Left ventricle myocardium inferior (tissue), 1 donor: ENCODE measurements at regions not wholly inside any gene's neighbourhood (a gene's known extent, or its start where the extent isn't known, plus 50 kb on each side); places are given as distances from the start of the nearest gene placed in this dataset.

Experiments
- DNase-seq: peaks from one replicate; pipeline ENCODE4 v3.0.0-alpha.2; 2020
- H3K27ac ChIP-seq: fragments of 200-600 bp; replicated peaks from 2 replicates; pipeline ENCODE4 v1.8.0; 2021
- H3K27me3 ChIP-seq: fragments of 200-600 bp; 2 replicates; pipeline ENCODE4 v1.8.0; 2021; ENCODE audit warnings: low read depth
- H3K36me3 ChIP-seq: fragments of 200-600 bp; 2 replicates; pipeline ENCODE4 v1.8.0; 2021
- H3K4me1 ChIP-seq: fragments of 200-600 bp; 2 replicates; pipeline ENCODE4 v1.8.0; 2021
- H3K4me3 ChIP-seq: fragments of 200-600 bp; 2 replicates; pipeline ENCODE4 v1.8.0; 2021; ENCODE audit warnings: mild to moderate bottlenecking, moderate library complexity
- H3K9me3 ChIP-seq: fragments of 200-600 bp; replicated peaks from 2 replicates; pipeline ENCODE4 v1.8.0; 2021
- intact Hi-C: fragments of 100-400 bp; cut with micrococcal nuclease; formaldehyde crosslinking; loops from one replicate; pipeline ENCODE4 v1.11.0; 2022
- TF ChIP-seq, protein P1 (sequence below): fragments of 200-600 bp; IDR thresholded peaks from 2 replicates; pipeline ENCODE4 v1.8.0; 2021; ENCODE audit warnings: antibody characterized with exemption, mild to moderate bottlenecking, borderline replicate concordance
- donor health status: DM: no; HTN: yes; CAD: no; lungs with severe emphysema.

DNA sequence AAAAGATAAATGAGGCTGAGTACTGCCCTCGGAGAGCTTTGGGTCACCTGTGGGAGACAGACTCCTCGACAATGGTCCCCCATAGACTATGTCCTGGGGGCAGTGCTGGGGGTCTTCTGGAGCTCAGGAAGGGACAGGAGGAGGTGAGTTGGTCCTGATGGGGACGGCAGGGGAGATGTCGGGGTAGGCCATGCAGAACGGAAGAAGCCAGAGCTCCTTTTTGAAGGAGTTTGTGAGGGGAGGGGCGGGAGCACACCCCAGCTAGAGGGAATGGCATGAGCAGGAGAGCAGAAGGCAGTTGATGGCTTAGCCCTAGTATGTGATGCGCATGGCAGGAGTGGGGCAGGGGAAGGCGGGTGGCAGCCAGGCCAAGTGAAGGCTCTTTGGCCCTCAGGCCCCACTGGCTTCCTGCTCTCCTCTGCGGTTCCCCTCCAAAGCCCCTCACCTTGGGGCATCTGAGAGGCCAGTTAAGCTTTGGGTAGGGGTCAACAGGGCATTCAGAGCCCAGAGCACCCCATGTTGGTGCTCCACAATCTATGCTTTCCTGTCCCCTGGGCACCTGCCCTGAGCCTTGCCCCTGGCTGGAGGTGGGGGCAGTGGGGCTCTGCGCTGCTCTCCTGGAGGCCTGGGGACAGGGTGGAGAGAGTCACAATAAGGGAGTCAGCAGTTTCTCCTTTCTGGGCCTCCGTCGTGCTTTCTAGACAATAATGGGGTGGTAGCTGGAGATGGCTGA, 179.3 kb downstream of the SMAD6 start:
- Histone ChIP-seq H3K27ac (peak overlapping the region; percentile 92), H3K9me3 (no peaks in the 10 kb centered on the region), H3K27me3 (no peaks in the 10 kb centered on the region), H3K4me3 (no peak overlapping the region), H3K36me3 (no peaks in the 10 kb centered on the region), H3K4me1 (peaks cover 86% of the 10 kb centered on the region)
- DNase-seq: no peak
- TF ChIP-seq, protein P1, sequence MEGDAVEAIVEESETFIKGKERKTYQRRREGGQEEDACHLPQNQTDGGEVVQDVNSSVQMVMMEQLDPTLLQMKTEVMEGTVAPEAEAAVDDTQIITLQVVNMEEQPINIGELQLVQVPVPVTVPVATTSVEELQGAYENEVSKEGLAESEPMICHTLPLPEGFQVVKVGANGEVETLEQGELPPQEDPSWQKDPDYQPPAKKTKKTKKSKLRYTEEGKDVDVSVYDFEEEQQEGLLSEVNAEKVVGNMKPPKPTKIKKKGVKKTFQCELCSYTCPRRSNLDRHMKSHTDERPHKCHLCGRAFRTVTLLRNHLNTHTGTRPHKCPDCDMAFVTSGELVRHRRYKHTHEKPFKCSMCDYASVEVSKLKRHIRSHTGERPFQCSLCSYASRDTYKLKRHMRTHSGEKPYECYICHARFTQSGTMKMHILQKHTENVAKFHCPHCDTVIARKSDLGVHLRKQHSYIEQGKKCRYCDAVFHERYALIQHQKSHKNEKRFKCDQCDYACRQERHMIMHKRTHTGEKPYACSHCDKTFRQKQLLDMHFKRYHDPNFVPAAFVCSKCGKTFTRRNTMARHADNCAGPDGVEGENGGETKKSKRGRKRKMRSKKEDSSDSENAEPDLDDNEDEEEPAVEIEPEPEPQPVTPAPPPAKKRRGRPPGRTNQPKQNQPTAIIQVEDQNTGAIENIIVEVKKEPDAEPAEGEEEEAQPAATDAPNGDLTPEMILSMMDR: no peak
- intact Hi-C loops: no loop called here

DNA sequence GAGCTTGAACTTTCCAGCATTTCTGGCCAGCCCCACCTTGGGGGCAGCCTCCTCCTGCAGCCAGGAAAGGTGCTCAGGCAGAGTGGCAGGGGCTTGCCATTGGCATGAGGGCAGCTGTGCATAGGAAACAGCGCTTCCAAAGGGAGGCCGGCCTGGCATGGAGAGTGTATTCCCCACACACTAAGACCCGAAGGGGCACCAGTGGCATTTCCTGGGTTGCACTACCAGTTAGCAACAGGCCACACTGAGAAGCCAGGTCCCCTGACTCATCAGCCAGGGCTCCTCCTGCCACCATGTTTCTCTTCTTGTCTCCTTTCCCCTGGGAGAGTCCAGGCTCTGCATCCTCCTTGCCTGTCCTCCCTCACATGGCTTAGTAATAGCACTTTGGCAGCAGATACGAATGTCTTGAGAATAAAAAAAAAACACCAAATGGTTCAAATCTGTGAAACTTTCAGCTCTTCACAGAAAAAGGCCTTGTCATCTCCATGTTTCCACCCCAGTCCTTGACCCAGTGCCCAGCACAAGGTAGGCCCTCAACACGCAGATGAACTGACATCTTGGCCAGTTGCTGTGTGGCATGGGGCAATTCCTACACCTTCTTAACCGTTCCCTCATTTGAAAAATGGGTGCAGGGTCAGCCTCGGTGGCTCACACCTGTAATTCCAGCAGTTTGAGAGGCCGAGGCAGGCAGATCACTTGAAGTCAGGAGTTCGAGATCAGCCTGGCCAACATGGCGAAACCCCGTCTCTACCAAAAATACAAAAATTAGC, 180.4 kb downstream of the SMAD6 start:
- peak overlapping the region; percentile 92 for H3K27ac ChIP-seq
- H3K36me3 ChIP-seq: no peaks in the 10 kb centered on the region
- H3K9me3 ChIP-seq: no peaks in the 10 kb centered on the region
- no peak overlapping the region for H3K4me3 ChIP-seq
- H3K27me3 ChIP-seq: no peaks in the 10 kb centered on the region
- no peak for DNase-seq
- TF ChIP-seq, protein P1: no peak
- intact Hi-C loops: no loop called here
- peaks cover 75% of the 10 kb centered on the region for H3K4me1 ChIP-seq

DNA sequence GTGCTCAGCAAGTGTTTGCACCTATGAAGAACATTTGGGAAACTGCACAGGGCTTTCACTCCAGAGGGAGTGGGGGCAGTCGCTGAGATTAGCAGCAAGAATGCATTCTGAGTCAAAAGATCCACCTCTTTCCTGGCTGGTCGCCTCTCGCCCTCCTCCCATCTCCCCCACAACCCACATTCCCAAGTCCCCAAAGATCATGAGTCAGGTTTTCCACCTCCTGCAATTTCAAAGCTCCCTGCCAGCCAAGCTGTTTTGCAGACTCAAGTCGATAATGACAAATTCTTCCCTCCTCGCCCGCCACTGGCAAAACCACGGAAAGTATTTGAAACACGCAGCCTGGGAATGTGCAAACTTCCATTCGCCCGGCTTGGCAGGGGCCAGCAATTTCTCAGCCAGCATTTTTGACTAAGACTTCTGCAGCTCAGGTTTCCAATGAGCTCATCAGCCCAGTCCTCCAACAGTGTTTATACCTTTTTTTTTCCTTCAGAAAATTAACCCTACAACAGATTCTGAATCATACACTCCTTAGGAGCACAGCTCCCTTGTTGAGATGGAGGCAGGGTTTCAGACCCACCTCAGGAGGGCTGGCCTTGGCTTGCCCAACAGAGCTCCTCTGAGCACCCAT, 181.4 kb downstream of the SMAD6 start:
- Histone ChIP-seq H3K27ac (peak overlapping the region; percentile 92), H3K9me3 (no peaks in the 10 kb centered on the region), H3K36me3 (no peaks in the 10 kb centered on the region), H3K27me3 (no peaks in the 10 kb centered on the region), H3K4me1 (peaks cover 65% of the 10 kb centered on the region), H3K4me3 (peak overlapping the region; percentile 17)
- intact Hi-C loops: no loop called here
- DNase-seq: peak; percentile 90
- TF ChIP-seq, protein P1: no peak

DNA sequence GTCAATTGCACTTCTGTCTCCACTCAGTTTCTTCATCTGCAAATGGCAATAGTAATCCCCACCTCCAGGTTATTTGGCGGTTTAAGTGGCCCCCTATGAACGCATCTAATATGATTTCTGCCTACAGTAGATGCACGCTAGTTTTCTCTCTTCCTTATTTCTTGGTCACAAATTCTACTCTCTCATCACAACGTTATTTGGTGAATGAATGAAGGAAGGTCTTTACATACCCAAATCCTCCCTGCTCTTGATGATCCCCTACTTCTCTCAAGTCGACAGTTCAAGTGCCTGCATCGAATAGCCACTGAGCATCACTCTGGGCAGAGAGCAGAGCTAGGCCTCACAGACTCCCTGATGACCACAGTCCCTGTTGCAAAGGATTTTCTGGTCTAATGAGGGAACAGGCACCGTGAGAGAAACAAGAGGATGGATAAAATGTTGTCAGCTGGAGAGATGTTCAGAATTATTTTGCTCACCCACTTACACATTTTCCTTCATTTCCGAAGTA, 181.2 kb upstream of the SMAD3 start:
- no peak for DNase-seq
- H3K36me3 ChIP-seq: no peaks in the 10 kb centered on the region
- no peak overlapping the region for H3K4me3 ChIP-seq
- H3K27me3 ChIP-seq: no peaks in the 10 kb centered on the region
- H3K27ac ChIP-seq: peak overlapping the region; percentile 92
- intact Hi-C loops: no loop called here
- TF ChIP-seq, protein P1: no peak
- H3K9me3 ChIP-seq: peaks cover 5% of the 10 kb centered on the region
- peaks cover 58% of the 10 kb centered on the region for H3K4me1 ChIP-seq

DNA sequence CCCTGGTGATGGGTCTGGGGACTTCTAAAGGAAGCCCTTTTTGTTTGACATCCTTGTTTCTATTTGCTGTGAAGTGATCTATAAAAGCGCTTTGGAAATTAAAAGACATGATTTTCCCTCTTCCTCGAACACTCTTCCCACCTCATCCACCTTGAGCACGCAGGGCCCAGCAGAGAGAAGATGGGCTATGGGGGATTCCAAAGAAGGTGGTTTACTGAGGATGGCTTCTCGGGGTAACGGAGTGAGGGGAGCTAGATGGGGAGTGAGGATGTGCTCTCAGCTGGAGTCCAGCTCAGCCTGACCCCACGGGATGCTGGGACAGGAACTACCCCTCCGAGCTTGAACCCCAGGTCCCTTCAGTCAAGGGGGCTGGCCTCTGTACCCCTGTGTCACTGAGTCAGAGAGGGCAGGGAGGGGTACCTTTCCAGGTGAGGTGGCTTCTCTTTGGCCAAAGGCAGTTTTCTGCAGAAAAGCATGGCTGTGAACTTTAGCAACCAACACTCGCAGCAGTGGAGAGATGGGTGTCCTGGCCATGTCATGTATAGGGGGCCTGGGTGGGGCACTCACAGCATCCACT, 180.7 kb upstream of the SMAD3 start:
- TF ChIP-seq, protein P1: no peak
- H3K9me3 ChIP-seq: peaks cover 11% of the 10 kb centered on the region
- no peaks in the 10 kb centered on the region for H3K36me3 ChIP-seq
- H3K4me3 ChIP-seq: no peak overlapping the region
- H3K4me1 ChIP-seq: peaks cover 52% of the 10 kb centered on the region
- DNase-seq: no peak
- H3K27me3 ChIP-seq: no peaks in the 10 kb centered on the region
- H3K27ac ChIP-seq: peak overlapping the region; percentile 92
- intact Hi-C loops: no loop called here
